GM19463 (cell line): ENCODE measurements at regions not wholly inside any gene's neighbourhood (a gene's known extent, or its start where the extent isn't known, plus 50 kb on each side); places are given as distances from the start of the nearest gene placed in this dataset.

Source experiments
- ATAC-seq: cut with Tn5 transposase; IDR thresholded peaks from one replicate; pipeline ENCODE4 v1.9.1; 2021; ENCODE audit warnings: mild to moderate bottlenecking, moderate library complexity; ENCODE audit not compliant: unreplicated experiment

GRCh38 chr2:14536976-14537375 lies 95.5 kb upstream of the LRATD1 start:
- no peak for ATAC-seq

- ATAC-seq: peak; percentile 45
Observed at GRCh38 chr2:14540015-14540414, 92.5 kb upstream of the LRATD1 start.

GRCh38 chr2:14543284-14543683 lies 89.2 kb upstream of the LRATD1 start:
- no peak for ATAC-seq

- ATAC-seq: no peak
Observed at GRCh38 chr2:14544247-14544646, 88.3 kb upstream of the LRATD1 start.

GRCh38 chr2:14547830-14548229 lies 84.7 kb upstream of the LRATD1 start:
- no peak for ATAC-seq

GRCh38 chr2:14550658-14551057 lies 81.9 kb upstream of the LRATD1 start:
- ATAC-seq: no peak

GRCh38 chr2:14551069-14551468 lies 81.4 kb upstream of the LRATD1 start:
- no peak for ATAC-seq

GRCh38 chr2:14552286-14552685 lies 80.2 kb upstream of the LRATD1 start:
- ATAC-seq: no peak

- ATAC-seq: no peak
Observed at GRCh38 chr2:14552818-14553217, 79.7 kb upstream of the LRATD1 start.

GRCh38 chr2:14554849-14555545 lies 77.5 kb upstream of the LRATD1 start:
- no peak for ATAC-seq

GRCh38 chr2:14557111-14557510 lies 75.4 kb upstream of the LRATD1 start:
- no peak for ATAC-seq

GRCh38 chr2:14557916-14558315 lies 74.6 kb upstream of the LRATD1 start:
- no peak for ATAC-seq

GRCh38 chr2:14558335-14558919 lies 74.1 kb upstream of the LRATD1 start:
- ATAC-seq: no peak

GRCh38 chr2:14560716-14561115 lies 71.8 kb upstream of the LRATD1 start:
- ATAC-seq: no peak

GRCh38 chr2:14563324-14563723 lies 69.2 kb upstream of the LRATD1 start:
- no peak for ATAC-seq

- no peak for ATAC-seq
Observed at GRCh38 chr2:14565666-14566065, 66.9 kb upstream of the LRATD1 start.

- ATAC-seq: no peak
Observed at GRCh38 chr2:14567561-14567960, 65.0 kb upstream of the LRATD1 start.

- no peak for ATAC-seq
Observed at GRCh38 chr2:14569294-14569693, 63.2 kb upstream of the LRATD1 start.

- no peak for ATAC-seq
Observed at GRCh38 chr2:14572633-14573032, 59.9 kb upstream of the LRATD1 start.

GRCh38 chr2:14577843-14578242 lies 54.7 kb upstream of the LRATD1 start:
- ATAC-seq: no peak
